ENCODE measurements at regions not wholly inside any gene's neighbourhood (a gene's known extent, or its start where the extent isn't known, plus 50 kb on each side); places are given as distances from the start of the nearest gene placed in this dataset.

GRCh38 chr15:85847031-85847430, 52.3 kb upstream of the KLHL25 start:
- DNase-seq: no peak

GRCh38 chr15:85849946-85850345, 55.2 kb upstream of the KLHL25 start:
- no peak for DNase-seq

GRCh38 chr15:85852969-85853368, 58.2 kb upstream of the KLHL25 start:
- no peak for DNase-seq

GRCh38 chr15:85854345-85855097, 59.8 kb upstream of the KLHL25 start:
- peak; percentile 73 to 79 for DNase-seq

GRCh38 chr15:85858586-85859375, 64.1 kb upstream of the KLHL25 start:
- peak; percentile 9 to 83 for DNase-seq

- DNase-seq: no peak
These were observed 64.9 kb upstream of the KLHL25 start for GRCh38 chr15:85859671-85860070.

- DNase-seq: no peak
These were observed 65.9 kb upstream of the KLHL25 start for GRCh38 chr15:85860394-85861161.

GRCh38 chr15:85865070-85865684, 70.5 kb upstream of the KLHL25 start:
- DNase-seq: peak; percentile 34 to 76

GRCh38 chr15:85867250-85867649, 72.5 kb upstream of the KLHL25 start:
- no peak for DNase-seq

- DNase-seq: no peak
These were observed 74.4 kb upstream of the KLHL25 start for GRCh38 chr15:85869124-85869523.

- DNase-seq: no peak
These were observed 75.7 kb upstream of the KLHL25 start for GRCh38 chr15:85870216-85871014.

GRCh38 chr15:85871545-85871944, 76.8 kb upstream of the KLHL25 start:
- DNase-seq: no peak

- no peak for DNase-seq
These were observed 77.4 kb upstream of the KLHL25 start for GRCh38 chr15:85872125-85872524.

GRCh38 chr15:85874236-85874635, 79.5 kb upstream of the KLHL25 start:
- DNase-seq: no peak

GRCh38 chr15:85875756-85876155, 81.0 kb upstream of the KLHL25 start:
- DNase-seq: no peak

- no peak for DNase-seq
These were observed 84.1 kb upstream of the KLHL25 start for GRCh38 chr15:85878828-85879225.

- DNase-seq: peak in 1 of 2 experiments; percentile 10
These were observed 84.8 kb upstream of the KLHL25 start for GRCh38 chr15:85879334-85880163.

- DNase-seq: no peak
These were observed 85.9 kb upstream of the KLHL25 start for GRCh38 chr15:85880501-85881190.

GRCh38 chr15:85886309-85886811, 91.6 kb upstream of the KLHL25 start:
- DNase-seq: peak; percentile 79 to 94

- DNase-seq: peak; percentile 55 to 84
These were observed 95.4 kb upstream of the KLHL25 start for GRCh38 chr15:85889956-85890619.
